ENCODE measurements at regions not wholly inside any gene's neighbourhood (a gene's known extent, or its start where the extent isn't known, plus 50 kb on each side); places are given as distances from the start of the nearest gene placed in this dataset.

- no peak for DNase-seq (ENCODE audit: low read depth)
- Histone ChIP-seq H3K27me3 (ENCODE audit: control insufficient read depth, insufficient read depth, low read length) (no peaks in the 10 kb centered on the region), H3K4me3 (ENCODE audit: low read depth, low read length) (no peak overlapping the region), H3K36me3 (ENCODE audit: control insufficient read depth, insufficient read depth, low read length) (no peaks in the 10 kb centered on the region)
- TF ChIP-seq CTCF (IDR thresholded peaks at IDR 0.05; ENCODE audit: insufficient read depth, low read length, poor library complexity, severe bottlenecking) = no peak
Measured at GRCh38 chr10:92792661-92793060, 55.7 kb upstream of the EXOC6 start.

Data from kidney epithelial cell (primary cell).